Right ventricle myocardium inferior (tissue), 1 donor: ENCODE measurements at regions not wholly inside any gene's neighbourhood (a gene's known extent, or its start where the extent isn't known, plus 50 kb on each side); places are given as distances from the start of the nearest gene placed in this dataset.

ENCODE experiments used
- ATAC-seq: fragments of 200-7000 bp; cut with Tn5 transposase; one replicate; pipeline ENCODE4 v1.9.1; 2020; ENCODE audit warnings: mild to moderate bottlenecking, moderate library complexity
- DNase-seq: peaks from one replicate; pipeline ENCODE4 v3.0.0; 2021; ENCODE audit errors: missing footprints
- intact Hi-C: fragments of 100-400 bp; cut with DNase I; formaldehyde crosslinking; loops from one replicate; pipeline ENCODE4 v1.11.0; 2022
- donor health status: DM: no; HTN: yes; CAD: no; lungs with severe emphysema.

GRCh38 chr16:35221482-35222185 lies 1762.2 kb downstream of the TP53TG3F start:
- intact Hi-C loops: no loop called here

GRCh38 chr16:35234679-35235078 lies 1775.3 kb downstream of the TP53TG3F start:
- ATAC-seq (no peak), DNase-seq (no peak)
- intact Hi-C loops: no loop called here

More at GRCh38 chr16:35221482-35222185, 1762.2 kb downstream of the TP53TG3F start:
- DNase-seq: no peak
- no peak for ATAC-seq

- intact Hi-C loops: no loop called here
- DNase-seq: no peak
Measured at GRCh38 chr16:35239561-35239960, 1780.1 kb downstream of the TP53TG3F start.

GRCh38 chr16:35249051-35249450 lies 1789.6 kb downstream of the TP53TG3F start:
- ATAC-seq (no peak), DNase-seq (no peak)
- intact Hi-C loops: no loop called here

More at GRCh38 chr16:35239561-35239960, 1780.1 kb downstream of the TP53TG3F start:
- ATAC-seq: no peak

- intact Hi-C loops: no loop called here
- no peak for DNase-seq
- ATAC-seq: no peak
Measured at GRCh38 chr16:35252356-35252936, 1793.0 kb downstream of the TP53TG3F start.

GRCh38 chr16:35255186-35255803 lies 1795.9 kb downstream of the TP53TG3F start:
- intact Hi-C loops: no loop called here
- no peak for ATAC-seq

GRCh38 chr16:35255816-35256215 lies 1796.4 kb downstream of the TP53TG3F start:
- intact Hi-C loops: no loop called here
- DNase-seq (no peak), ATAC-seq (no peak)

More at GRCh38 chr16:35255186-35255803, 1795.9 kb downstream of the TP53TG3F start:
- DNase-seq: no peak

- intact Hi-C loops: no loop called here
- ATAC-seq: no peak
- no peak for DNase-seq
Measured at GRCh38 chr16:35258381-35258780, 1799.0 kb downstream of the TP53TG3F start.

GRCh38 chr16:35295856-35296255 lies 1836.4 kb downstream of the TP53TG3F start:
- intact Hi-C loops: no loop called here
- no peak for DNase-seq
- ATAC-seq: no peak

GRCh38 chr16:35296962-35297653 lies 1837.7 kb downstream of the TP53TG3F start:
- DNase-seq (no peak), ATAC-seq (no peak)
- intact Hi-C loops: no loop called here

GRCh38 chr16:35298460-35299243 lies 1839.2 kb downstream of the TP53TG3F start:
- intact Hi-C loops: no loop called here
- no peak for ATAC-seq

GRCh38 chr16:35302859-35303258 lies 1843.4 kb downstream of the TP53TG3F start:
- DNase-seq (no peak), ATAC-seq (no peak)
- intact Hi-C loops: no loop called here

More at GRCh38 chr16:35298460-35299243, 1839.2 kb downstream of the TP53TG3F start:
- no peak for DNase-seq

- intact Hi-C loops: no loop called here
- ATAC-seq (no peak), DNase-seq (no peak)
Measured at GRCh38 chr16:35305476-35305875, 1846.1 kb downstream of the TP53TG3F start.

- ATAC-seq (no peak), DNase-seq (no peak)
- intact Hi-C loops: no loop called here
Measured at GRCh38 chr16:35306915-35307314, 1847.5 kb downstream of the TP53TG3F start.

- no peak for ATAC-seq
- intact Hi-C loops: no loop called here
- no peak for DNase-seq
Measured at GRCh38 chr16:35308674-35309073, 1849.3 kb downstream of the TP53TG3F start.

GRCh38 chr16:35310999-35311398 lies 1851.6 kb downstream of the TP53TG3F start:
- intact Hi-C loops: no loop called here

GRCh38 chr16:35311475-35311874 lies 1852.1 kb downstream of the TP53TG3F start:
- intact Hi-C loops: no loop called here
- no peak for DNase-seq
- no peak for ATAC-seq

More at GRCh38 chr16:35310999-35311398, 1851.6 kb downstream of the TP53TG3F start:
- ATAC-seq (no peak), DNase-seq (no peak)

- intact Hi-C loops: no loop called here
- DNase-seq (no peak), ATAC-seq (no peak)
Measured at GRCh38 chr16:35314298-35314697, 1854.9 kb downstream of the TP53TG3F start.
